Panc1 (cell line): ENCODE measurements at regions not wholly inside any gene's neighbourhood (a gene's known extent, or its start where the extent isn't known, plus 50 kb on each side); places are given as distances from the start of the nearest gene placed in this dataset.

ENCODE experiments used
- ATAC-seq: fragments of 200-7000 bp; cut with Tn5 transposase; 2 replicates; pipeline ENCODE4 v1.9.1; 2020; ENCODE audit warnings: mild to moderate bottlenecking, moderate library complexity
- BruUV-seq: library from RNA; stranded (reverse); fragments of 400-500 nt; replicated peaks from 2 replicates; lab custom pipeline; 2021; lab: Mats Ljungman, UMichigan
- CTCF ChIA-PET: fragments of 300-600 bp; sonication (Branson Sonifier 250); formaldehyde crosslinking; loops from one replicate; lab custom pipeline; 2022; ENCODE audit warnings: antibody characterized with exemption; lab: Charles Lee
- POLR2A ChIA-PET: fragments of 300-600 bp; sonication (Branson Sonifier 250); formaldehyde crosslinking; loops from one replicate; lab custom pipeline; 2022; ENCODE audit warnings: antibody characterized with exemption; lab: Charles Lee
- DNase-seq: peaks from one replicate; pipeline ENCODE4 v3.0.0-alpha.2; 2010; ENCODE audit warnings: low read depth, low spot score
- H3K27ac ChIP-seq: 2 replicates; pipeline ENCODE4 v1.5.1; 2011; ENCODE audit warnings: mild to moderate bottlenecking, low read length, inconsistent platforms
- H3K27me3 ChIP-seq: fragments of 200-500 bp; sonication (Bioruptor generic); 2 replicates; pipeline ENCODE4 v1.6.0; 2014; ENCODE audit warnings: low read length, inconsistent platforms; ENCODE audit not compliant: control insufficient read depth, insufficient read depth
- H3K36me3 ChIP-seq: fragments of 200-500 bp; sonication (Bioruptor generic); 2 replicates; pipeline ENCODE4 v1.5.1; 2014; ENCODE audit warnings: inconsistent platforms, mild to moderate bottlenecking, low read length, moderate library complexity; ENCODE audit not compliant: control insufficient read depth, insufficient read depth
- H3K4me1 ChIP-seq: 2 replicates; pipeline ENCODE4 v1.5.1; 2011; ENCODE audit warnings: inconsistent platforms, mild to moderate bottlenecking, low read length, moderate library complexity; ENCODE audit not compliant: control insufficient read depth, insufficient read depth
- H3K4me3 ChIP-seq, 2 experiments: 2 replicates each; pipeline ENCODE4 v1.5.1; 2011 to 2012; ENCODE audit warnings: low read depth in 2 of 2, low read length in 2 of 2, mild to moderate bottlenecking in 2 of 2, inconsistent platforms in 1 of 2, moderate library complexity in 1 of 2
- H3K9me3 ChIP-seq: fragments of 200-500 bp; sonication (Bioruptor generic); 2 replicates; pipeline ENCODE4 v1.5.1; 2014; ENCODE audit warnings: low read depth, mild to moderate bottlenecking, inconsistent platforms, low read length, moderate library complexity; ENCODE audit not compliant: control insufficient read depth, insufficient read depth
- POLR2AphosphoS5 ChIP-seq: IDR thresholded peaks from 2 replicates; pipeline ENCODE4 v1.6.1; 2012; ENCODE audit warnings: mild to moderate bottlenecking, low read depth, low read length, moderate library complexity
- SIN3A ChIP-seq: IDR thresholded peaks from 2 replicates; pipeline ENCODE4 v1.6.1; 2012; ENCODE audit warnings: low read depth, mild to moderate bottlenecking, low read length, moderate library complexity, borderline replicate concordance; ENCODE audit not compliant: insufficient read depth
- TCF7L2 ChIP-seq: IDR thresholded peaks from 2 replicates; pipeline ENCODE4 v1.6.1; 2011; ENCODE audit warnings: mild to moderate bottlenecking, low read depth, low read length, inconsistent platforms
- in situ Hi-C: cut with HindIII; loops from 2 replicates; pipeline ENCODE4 v1.10.0; 2016; ENCODE audit warnings: low sequenced_read_pairs, low pct_unique_long_range_greater_than_20kb
- intact Hi-C: fragments of 100-400 bp; cut with micrococcal nuclease; formaldehyde crosslinking; loops from one replicate; pipeline ENCODE4 v1.10.0; 2022; ENCODE audit not compliant: unreplicated experiment
- TF ChIP-seq, protein P1 (sequence below), 2 experiments: IDR thresholded peaks; 2 replicates each; pipeline ENCODE4 v1.6.1; 2011 to 2012; ENCODE audit warnings: low read depth in 2 of 2, control low read depth in 1 of 2, low read length in 1 of 2, mild to moderate bottlenecking in 1 of 2, moderate library complexity in 1 of 2; ENCODE audit not compliant: insufficient read depth in 1 of 2
- TF ChIP-seq, protein P2 (sequence below): fragments of 450-650 bp; IDR thresholded peaks from 2 replicates; pipeline ENCODE4 v1.5.1; 2017; ENCODE audit warnings: mild to moderate bottlenecking

- Histone ChIP-seq H3K27ac (no peak overlapping the region), H3K4me1 (no peaks in the 10 kb centered on the region), H3K4me3 (no peak overlapping the region), H3K27me3 (no peaks in the 10 kb centered on the region; the same call in 1 of the 2 replicates), H3K9me3 (no peaks in the 10 kb centered on the region), H3K36me3 (no peaks in the 10 kb centered on the region)
- in situ Hi-C loops = no loop called here
- intact Hi-C loops = no loop called here
- TF ChIP-seq POLR2AphosphoS5 = no peak
- TF ChIP-seq, protein P1, sequence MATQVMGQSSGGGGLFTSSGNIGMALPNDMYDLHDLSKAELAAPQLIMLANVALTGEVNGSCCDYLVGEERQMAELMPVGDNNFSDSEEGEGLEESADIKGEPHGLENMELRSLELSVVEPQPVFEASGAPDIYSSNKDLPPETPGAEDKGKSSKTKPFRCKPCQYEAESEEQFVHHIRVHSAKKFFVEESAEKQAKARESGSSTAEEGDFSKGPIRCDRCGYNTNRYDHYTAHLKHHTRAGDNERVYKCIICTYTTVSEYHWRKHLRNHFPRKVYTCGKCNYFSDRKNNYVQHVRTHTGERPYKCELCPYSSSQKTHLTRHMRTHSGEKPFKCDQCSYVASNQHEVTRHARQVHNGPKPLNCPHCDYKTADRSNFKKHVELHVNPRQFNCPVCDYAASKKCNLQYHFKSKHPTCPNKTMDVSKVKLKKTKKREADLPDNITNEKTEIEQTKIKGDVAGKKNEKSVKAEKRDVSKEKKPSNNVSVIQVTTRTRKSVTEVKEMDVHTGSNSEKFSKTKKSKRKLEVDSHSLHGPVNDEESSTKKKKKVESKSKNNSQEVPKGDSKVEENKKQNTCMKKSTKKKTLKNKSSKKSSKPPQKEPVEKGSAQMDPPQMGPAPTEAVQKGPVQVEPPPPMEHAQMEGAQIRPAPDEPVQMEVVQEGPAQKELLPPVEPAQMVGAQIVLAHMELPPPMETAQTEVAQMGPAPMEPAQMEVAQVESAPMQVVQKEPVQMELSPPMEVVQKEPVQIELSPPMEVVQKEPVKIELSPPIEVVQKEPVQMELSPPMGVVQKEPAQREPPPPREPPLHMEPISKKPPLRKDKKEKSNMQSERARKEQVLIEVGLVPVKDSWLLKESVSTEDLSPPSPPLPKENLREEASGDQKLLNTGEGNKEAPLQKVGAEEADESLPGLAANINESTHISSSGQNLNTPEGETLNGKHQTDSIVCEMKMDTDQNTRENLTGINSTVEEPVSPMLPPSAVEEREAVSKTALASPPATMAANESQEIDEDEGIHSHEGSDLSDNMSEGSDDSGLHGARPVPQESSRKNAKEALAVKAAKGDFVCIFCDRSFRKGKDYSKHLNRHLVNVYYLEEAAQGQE (IDR thresholded peaks at IDR 0.05; ENCODE audit: insufficient read depth in 1 of 2, low read depth in 2 of 2, low read length in 1 of 2) = no peak
- TF ChIP-seq, protein P2, sequence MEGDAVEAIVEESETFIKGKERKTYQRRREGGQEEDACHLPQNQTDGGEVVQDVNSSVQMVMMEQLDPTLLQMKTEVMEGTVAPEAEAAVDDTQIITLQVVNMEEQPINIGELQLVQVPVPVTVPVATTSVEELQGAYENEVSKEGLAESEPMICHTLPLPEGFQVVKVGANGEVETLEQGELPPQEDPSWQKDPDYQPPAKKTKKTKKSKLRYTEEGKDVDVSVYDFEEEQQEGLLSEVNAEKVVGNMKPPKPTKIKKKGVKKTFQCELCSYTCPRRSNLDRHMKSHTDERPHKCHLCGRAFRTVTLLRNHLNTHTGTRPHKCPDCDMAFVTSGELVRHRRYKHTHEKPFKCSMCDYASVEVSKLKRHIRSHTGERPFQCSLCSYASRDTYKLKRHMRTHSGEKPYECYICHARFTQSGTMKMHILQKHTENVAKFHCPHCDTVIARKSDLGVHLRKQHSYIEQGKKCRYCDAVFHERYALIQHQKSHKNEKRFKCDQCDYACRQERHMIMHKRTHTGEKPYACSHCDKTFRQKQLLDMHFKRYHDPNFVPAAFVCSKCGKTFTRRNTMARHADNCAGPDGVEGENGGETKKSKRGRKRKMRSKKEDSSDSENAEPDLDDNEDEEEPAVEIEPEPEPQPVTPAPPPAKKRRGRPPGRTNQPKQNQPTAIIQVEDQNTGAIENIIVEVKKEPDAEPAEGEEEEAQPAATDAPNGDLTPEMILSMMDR = no peak
- no peak for TF ChIP-seq TCF7L2
- no peak for TF ChIP-seq SIN3A
- no TSS peak for BruUV-seq
- ATAC-seq = no peak
- DNase-seq = no peak
- ChIA-PET CTCF (interaction anchor here (1.0 kb wide), 1 partner anchor 11 kb away, joined by 3 read pairs; no protein-coding TSS in a partner anchor), POLR2A (interaction anchor here (0.6 kb wide), 1 partner anchor 280 kb away, joined by 3 read pairs; no protein-coding TSS in a partner anchor)
Measured at GRCh38 chr15:31499953-31500765, 173.5 kb downstream of the KLF13 start.

GRCh38 chr15:31500766-31501449, 174.3 kb downstream of the KLF13 start:
- Histone ChIP-seq H3K9me3 (no peaks in the 10 kb centered on the region), H3K36me3 (no peaks in the 10 kb centered on the region), H3K27me3 (no peaks in the 10 kb centered on the region; the same call in 1 of the 2 replicates), H3K4me3 (no peak overlapping the region), H3K4me1 (no peaks in the 10 kb centered on the region), H3K27ac (no peak overlapping the region)
- DNase-seq (no peak), ATAC-seq (no peak)
- in situ Hi-C loops (no loop called here), intact Hi-C loops (no loop called here)
- BruUV-seq = no TSS peak
- POLR2A ChIA-PET = interaction anchor here (0.6 kb wide), 1 partner anchor 281 kb away, joined by 3 read pairs; no protein-coding TSS in a partner anchor
- CTCF ChIA-PET = interaction anchor here (1.0 kb wide), 1 partner anchor 12 kb away, joined by 3 read pairs; no protein-coding TSS in a partner anchor
- TF ChIP-seq, protein P1 (IDR thresholded peaks at IDR 0.05; ENCODE audit: insufficient read depth in 1 of 2, low read depth in 2 of 2, low read length in 1 of 2) = no peak
